ENCODE measurements at regions not wholly inside any gene's neighbourhood (a gene's known extent, or its start where the extent isn't known, plus 50 kb on each side); places are given as distances from the start of the nearest gene placed in this dataset.

GRCh38 chr13:105573136-105573535, 962.3 kb downstream of the EFNB2 start:
- TF ChIP-seq EZH2 (IDR thresholded peaks at IDR 0.05; ENCODE audit: insufficient read depth, poor library complexity, severe bottlenecking) = no peak
- no peak for TF ChIP-seq EZH2phosphoT487 (IDR thresholded peaks at IDR 0.05; ENCODE audit: insufficient read depth, low read depth)
